CD14-positive monocyte (primary cell): ENCODE measurements at regions not wholly inside any gene's neighbourhood (a gene's known extent, or its start where the extent isn't known, plus 50 kb on each side); places are given as distances from the start of the nearest gene placed in this dataset.

ENCODE experiments used
- DNase-seq, 3 donors: peaks; one replicate each; pipeline ENCODE4 v3.0.0-alpha.2; 2011 to 2022
- H2AFZ ChIP-seq: 2 replicates; pipeline ENCODE4 v1.6.0; 2012; ENCODE audit warnings: mild to moderate bottlenecking, low read depth, low read length, inconsistent platforms; ENCODE audit not compliant: insufficient read depth, poor library complexity, severe bottlenecking
- H3K27ac ChIP-seq, 2 donors: 1 replicate in 1 of 2; 2 replicates in 1 of 2; pipeline ENCODE4 v1.5.1; 2012 to 2013; ENCODE audit warnings: low read length in 2 of 2, control low read depth in 1 of 2, inconsistent platforms in 1 of 2, low read depth in 1 of 2, mild to moderate bottlenecking in 1 of 2
- H3K27me3 ChIP-seq, 2 donors: one replicate each; pipeline versions ENCODE4 v1.6.0 to v1.6.1; 2011 to 2013; ENCODE audit warnings: low read length in 2 of 2; ENCODE audit not compliant: control insufficient read depth in 2 of 2, insufficient read depth in 2 of 2
- H3K36me3 ChIP-seq, 2 donors: replicated peaks in 1 of 2; 1 replicate in 1 of 2; 2 replicates in 1 of 2; pipeline versions ENCODE4 v1.5.1 to v1.6.1; 2012 to 2013; ENCODE audit warnings: low read length in 2 of 2, control low read depth in 1 of 2, inconsistent platforms in 1 of 2, mild to moderate bottlenecking in 1 of 2; ENCODE audit not compliant: insufficient read depth in 2 of 2, control insufficient read depth in 1 of 2
- H3K4me1 ChIP-seq, 2 donors: 1 replicate in 1 of 2; 2 replicates in 1 of 2; pipeline versions ENCODE4 v1.5.1 to v1.6.1; 2012 to 2013; ENCODE audit warnings: low read length in 2 of 2, control low read depth in 1 of 2, inconsistent platforms in 1 of 2, mild to moderate bottlenecking in 1 of 2, moderate library complexity in 1 of 2; ENCODE audit not compliant: insufficient read depth in 2 of 2, control insufficient read depth in 1 of 2
- H3K4me2 ChIP-seq: replicated peaks from 2 replicates; pipeline ENCODE3; 2012; ENCODE audit warnings: low read length, moderate library complexity, mild to moderate bottlenecking; ENCODE audit not compliant: poor library complexity, severe bottlenecking; ENCODE audit errors: extremely low read depth
- H3K4me3 ChIP-seq, 3 experiments: fragments of 200-600 bp in 1 of 3; sonication (generic) in 1 of 3; replicated peaks in 1 of 3; 1 replicate in 2 of 3; 2 replicates in 1 of 3; pipeline ENCODE4 v1.5.1; 2011 to 2013; ENCODE audit warnings: low read length in 3 of 3, mild to moderate bottlenecking in 3 of 3, control low read depth in 2 of 3, low read depth in 2 of 3, inconsistent platforms in 1 of 3, moderate library complexity in 1 of 3
- H3K79me2 ChIP-seq: 2 replicates; pipeline ENCODE4 v1.6.0; 2012; ENCODE audit warnings: mild to moderate bottlenecking, control low read depth, inconsistent platforms, low read length, moderate library complexity; ENCODE audit not compliant: insufficient read depth
- H3K9ac ChIP-seq: 2 replicates; pipeline ENCODE4 v1.6.0; 2017; ENCODE audit warnings: low read length, mild to moderate bottlenecking; ENCODE audit not compliant: insufficient read depth, poor library complexity, severe bottlenecking
- H3K9me3 ChIP-seq, 2 donors: replicated peaks in 1 of 2; 1 replicate in 1 of 2; 2 replicates in 1 of 2; pipeline versions ENCODE4 v1.5.1 to v1.6.1; 2012 to 2013; ENCODE audit warnings: low read length in 2 of 2, control low read depth in 1 of 2; ENCODE audit not compliant: control insufficient read depth in 1 of 2, insufficient read depth in 1 of 2
- H4K20me1 ChIP-seq: 2 replicates; pipeline ENCODE4 v1.6.0; 2012; ENCODE audit warnings: mild to moderate bottlenecking, low read length, control low read depth, moderate library complexity; ENCODE audit not compliant: insufficient read depth
- H3K27ac Mint-ChIP-seq, 7 donors: one replicate each; pipeline ENCODE4 v1.8.0; 2020; ENCODE audit warnings: mild to moderate bottlenecking in 7 of 7, mixed read lengths in 7 of 7, moderate library complexity in 6 of 7, inconsistent platforms in 2 of 7
- H3K27me3 Mint-ChIP-seq, 3 donors: one replicate each; pipeline ENCODE4 v1.8.0; 2021 to 2022; ENCODE audit warnings: low read depth in 3 of 3, mild to moderate bottlenecking in 3 of 3, mixed read lengths in 3 of 3, moderate library complexity in 3 of 3, inconsistent platforms in 1 of 3
- H3K36me3 Mint-ChIP-seq, 2 donors: one replicate each; pipeline ENCODE4 v1.8.0; 2020; ENCODE audit warnings: mixed read lengths in 2 of 2, inconsistent platforms in 1 of 2, mild to moderate bottlenecking in 1 of 2
- H3K4me1 Mint-ChIP-seq: one replicate; pipeline ENCODE4 v1.8.0; 2020; ENCODE audit warnings: mild to moderate bottlenecking, mixed read lengths
- H3K4me3 Mint-ChIP-seq, 2 donors: one replicate each; pipeline ENCODE4 v1.8.0; 2020; ENCODE audit warnings: mild to moderate bottlenecking in 2 of 2, mixed read lengths in 2 of 2, moderate library complexity in 1 of 2
- H3K9me3 Mint-ChIP-seq, 7 donors: one replicate each; pipeline ENCODE4 v1.8.0; 2020 to 2022; ENCODE audit warnings: mixed read lengths in 7 of 7, mild to moderate bottlenecking in 6 of 7, moderate library complexity in 6 of 7, inconsistent platforms in 2 of 7
- WGBS: methylation state at CpG from one replicate; pipeline ENCODE4 v1.1.5; 2013; ENCODE audit warnings: missing lambda C conversion rate; ENCODE audit not compliant: insufficient coverage; 5-methylcytosine and 5-hydroxymethylcytosine counted together
- intact Hi-C, 2 donors: fragments of 100-400 bp; cut with micrococcal nuclease; formaldehyde crosslinking; loops; one replicate each; pipeline versions ENCODE4 v1.15.0 to v1.15.1; 2023
- TF ChIP-seq, protein P1 (sequence below): fragments of 200-600 bp; IDR thresholded peaks from one replicate; pipeline ENCODE4 v1.8.0; 2022; ENCODE audit warnings: antibody characterized with exemption, mild to moderate bottlenecking

DNA sequence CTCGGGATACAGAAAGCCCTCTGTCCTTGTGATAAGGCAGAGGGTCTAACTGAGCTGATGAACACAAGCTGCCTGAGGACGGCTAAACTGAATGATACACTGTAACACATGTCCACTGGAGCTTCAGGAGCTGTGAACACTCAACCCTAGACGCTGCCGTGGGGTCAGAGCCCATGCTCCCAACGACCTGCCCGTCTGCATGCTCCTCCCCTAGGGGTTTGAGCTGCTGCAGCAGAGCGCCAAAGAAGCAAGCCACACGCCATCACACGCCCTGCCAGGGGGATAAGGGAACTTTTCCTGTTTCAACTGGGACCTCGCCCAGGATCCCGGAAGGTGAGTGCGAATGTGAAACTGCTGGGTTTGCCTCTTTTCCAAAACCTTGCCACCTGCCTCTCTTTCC lies 361.8 kb downstream of the FAT4 start:
- Histone ChIP-seq H3K79me2 (no peaks in the 10 kb centered on the region), H3K27me3 (no peaks in the 10 kb centered on the region), H3K9ac (no peak overlapping the region), H3K4me3 (no peak overlapping the region), H3K36me3 (no peaks in the 10 kb centered on the region), H3K27ac (no peak overlapping the region), H3K9me3 (peaks cover 0 to 8% of the 10 kb centered on the region in 2 donors), H2AFZ (no peak overlapping the region), H3K4me2 (no peak overlapping the region), H3K4me1 (no peaks in the 10 kb centered on the region), H4K20me1 (no peaks in the 10 kb centered on the region)
- Mint-ChIP-seq H3K4me3 (no peak overlapping the region), H3K9me3 (peaks cover 0 to 15% (median 9%) of the 10 kb centered on the region in 7 donors), H3K4me1 (no peaks in the 10 kb centered on the region), H3K27ac (no peak overlapping the region), H3K36me3 (no peaks in the 10 kb centered on the region), H3K27me3 (no peaks in the 10 kb centered on the region)
- TF ChIP-seq, protein P1, sequence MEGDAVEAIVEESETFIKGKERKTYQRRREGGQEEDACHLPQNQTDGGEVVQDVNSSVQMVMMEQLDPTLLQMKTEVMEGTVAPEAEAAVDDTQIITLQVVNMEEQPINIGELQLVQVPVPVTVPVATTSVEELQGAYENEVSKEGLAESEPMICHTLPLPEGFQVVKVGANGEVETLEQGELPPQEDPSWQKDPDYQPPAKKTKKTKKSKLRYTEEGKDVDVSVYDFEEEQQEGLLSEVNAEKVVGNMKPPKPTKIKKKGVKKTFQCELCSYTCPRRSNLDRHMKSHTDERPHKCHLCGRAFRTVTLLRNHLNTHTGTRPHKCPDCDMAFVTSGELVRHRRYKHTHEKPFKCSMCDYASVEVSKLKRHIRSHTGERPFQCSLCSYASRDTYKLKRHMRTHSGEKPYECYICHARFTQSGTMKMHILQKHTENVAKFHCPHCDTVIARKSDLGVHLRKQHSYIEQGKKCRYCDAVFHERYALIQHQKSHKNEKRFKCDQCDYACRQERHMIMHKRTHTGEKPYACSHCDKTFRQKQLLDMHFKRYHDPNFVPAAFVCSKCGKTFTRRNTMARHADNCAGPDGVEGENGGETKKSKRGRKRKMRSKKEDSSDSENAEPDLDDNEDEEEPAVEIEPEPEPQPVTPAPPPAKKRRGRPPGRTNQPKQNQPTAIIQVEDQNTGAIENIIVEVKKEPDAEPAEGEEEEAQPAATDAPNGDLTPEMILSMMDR = no peak
- WGBS = 98% methylated on average over 12 of the region's 12 CpGs
- intact Hi-C loops = no loop called here
- DNase-seq = no peak

- no peak overlapping the region for H3K27ac Mint-ChIP-seq
- TF ChIP-seq, protein P1 = no peak
- Histone ChIP-seq H4K20me1 (no peaks in the 10 kb centered on the region), H2AFZ (no peak overlapping the region), H3K4me1 (no peaks in the 10 kb centered on the region), H3K9ac (no peak overlapping the region), H3K79me2 (no peaks in the 10 kb centered on the region), H3K36me3 (no peaks in the 10 kb centered on the region), H3K4me2 (no peak overlapping the region), H3K27ac (no peak overlapping the region), H3K27me3 (no peaks in the 10 kb centered on the region), H3K9me3 (peaks cover 0 to 10% of the 10 kb centered on the region in 2 donors), H3K4me3 (no peak overlapping the region)
- H3K4me3 Mint-ChIP-seq = no peak overlapping the region
- no CpG with 5 or more reads among the region's 2 CpGs for WGBS
- H3K9me3 Mint-ChIP-seq = peaks cover 0 to 19% (median 10%) of the 10 kb centered on the region in 7 donors
- no peaks in the 10 kb centered on the region for H3K36me3 Mint-ChIP-seq
- no peaks in the 10 kb centered on the region for H3K4me1 Mint-ChIP-seq
- no peak for DNase-seq
- no peaks in the 10 kb centered on the region for H3K27me3 Mint-ChIP-seq
- intact Hi-C loops = no loop called here
Measured at GRCh38 chr4:125677665-125678307, 363.0 kb downstream of the FAT4 start.
